Stomach smooth muscle (tissue), 2 donors: ENCODE measurements at regions not wholly inside any gene's neighbourhood (a gene's known extent, or its start where the extent isn't known, plus 50 kb on each side); places are given as distances from the start of the nearest gene placed in this dataset.

Source experiments
- H3K27ac ChIP-seq: one replicate; pipeline ENCODE4 v1.7.0; 2013; ENCODE audit warnings: mild to moderate bottlenecking, low read length, inconsistent platforms
- H3K27me3 ChIP-seq, 2 donors: one replicate each; pipeline ENCODE4 v1.7.0; 2013; ENCODE audit warnings: low read length in 2 of 2; ENCODE audit not compliant: insufficient read depth in 2 of 2, control insufficient read depth in 1 of 2
- H3K36me3 ChIP-seq, 2 donors: one replicate each; pipeline ENCODE4 v1.7.0; 2013; ENCODE audit warnings: low read length in 2 of 2; ENCODE audit not compliant: control insufficient read depth in 2 of 2, insufficient read depth in 2 of 2
- H3K4me1 ChIP-seq: one replicate; pipeline ENCODE4 v1.7.0; 2013; ENCODE audit warnings: low read length; ENCODE audit not compliant: control insufficient read depth, insufficient read depth
- H3K4me3 ChIP-seq, 2 donors: one replicate each; pipeline ENCODE4 v1.7.0; 2013; ENCODE audit warnings: low read length in 2 of 2
- H3K9ac ChIP-seq, 2 donors: one replicate each; pipeline ENCODE4 v1.7.0; 2013; ENCODE audit warnings: low read length in 2 of 2, mild to moderate bottlenecking in 1 of 2
- H3K9me3 ChIP-seq, 2 donors: one replicate each; pipeline ENCODE4 v1.7.0; 2013; ENCODE audit warnings: low read length in 2 of 2; ENCODE audit not compliant: control insufficient read depth in 2 of 2
- donor health status: healthy.
- donor health status: Pancreatic carcinoma.

DNA sequence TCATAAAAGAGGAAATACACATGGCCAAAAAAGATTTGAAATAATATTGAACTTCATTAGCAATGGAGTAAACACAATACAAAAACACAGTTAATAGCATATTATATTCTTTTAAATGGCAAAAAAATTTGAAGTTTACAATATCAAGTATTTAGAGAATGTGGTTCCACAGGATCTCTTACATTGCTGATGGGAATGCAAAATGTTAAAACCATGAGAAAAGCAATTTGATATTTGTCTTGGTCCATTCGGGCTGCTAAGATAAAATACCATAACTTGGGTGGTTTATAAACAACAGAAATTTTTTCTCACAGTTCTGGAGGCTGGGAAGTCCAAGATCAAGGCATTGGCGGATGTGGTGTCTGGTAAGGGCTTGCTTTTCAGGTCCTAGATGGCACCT, 154.0 kb upstream of the PLN start:
- Histone ChIP-seq H3K9ac (no peak overlapping the region), H3K36me3 (no peaks in the 10 kb centered on the region), H3K4me3 (no peak overlapping the region), H3K27ac (no peak overlapping the region), H3K4me1 (no peaks in the 10 kb centered on the region), H3K9me3 (no peaks in the 10 kb centered on the region), H3K27me3 (no peaks in the 10 kb centered on the region)

DNA sequence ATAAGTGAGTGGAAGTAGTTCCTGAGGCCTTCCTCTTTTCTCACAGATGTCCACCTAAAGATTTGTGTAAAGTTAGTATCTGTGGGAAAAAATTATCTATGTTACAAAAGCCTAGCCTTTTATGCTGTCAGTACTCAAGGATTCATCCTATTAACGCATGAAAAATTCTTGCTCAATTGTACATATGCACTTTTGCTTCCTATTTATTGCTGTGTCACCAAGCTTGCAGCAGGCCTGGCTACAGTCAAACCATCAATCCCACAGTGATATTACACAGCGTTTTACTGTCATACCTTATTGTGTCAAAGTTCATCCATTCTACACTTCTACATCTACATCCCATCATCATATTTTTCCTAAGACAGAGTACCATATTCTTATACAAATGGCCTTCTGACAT, 151.1 kb upstream of the PLN start:
- Histone ChIP-seq H3K27ac (no peak overlapping the region), H3K9me3 (no peaks in the 10 kb centered on the region), H3K27me3 (no peaks in the 10 kb centered on the region), H3K36me3 (no peaks in the 10 kb centered on the region), H3K9ac (no peak overlapping the region), H3K4me3 (no peak overlapping the region), H3K4me1 (no peaks in the 10 kb centered on the region)

DNA sequence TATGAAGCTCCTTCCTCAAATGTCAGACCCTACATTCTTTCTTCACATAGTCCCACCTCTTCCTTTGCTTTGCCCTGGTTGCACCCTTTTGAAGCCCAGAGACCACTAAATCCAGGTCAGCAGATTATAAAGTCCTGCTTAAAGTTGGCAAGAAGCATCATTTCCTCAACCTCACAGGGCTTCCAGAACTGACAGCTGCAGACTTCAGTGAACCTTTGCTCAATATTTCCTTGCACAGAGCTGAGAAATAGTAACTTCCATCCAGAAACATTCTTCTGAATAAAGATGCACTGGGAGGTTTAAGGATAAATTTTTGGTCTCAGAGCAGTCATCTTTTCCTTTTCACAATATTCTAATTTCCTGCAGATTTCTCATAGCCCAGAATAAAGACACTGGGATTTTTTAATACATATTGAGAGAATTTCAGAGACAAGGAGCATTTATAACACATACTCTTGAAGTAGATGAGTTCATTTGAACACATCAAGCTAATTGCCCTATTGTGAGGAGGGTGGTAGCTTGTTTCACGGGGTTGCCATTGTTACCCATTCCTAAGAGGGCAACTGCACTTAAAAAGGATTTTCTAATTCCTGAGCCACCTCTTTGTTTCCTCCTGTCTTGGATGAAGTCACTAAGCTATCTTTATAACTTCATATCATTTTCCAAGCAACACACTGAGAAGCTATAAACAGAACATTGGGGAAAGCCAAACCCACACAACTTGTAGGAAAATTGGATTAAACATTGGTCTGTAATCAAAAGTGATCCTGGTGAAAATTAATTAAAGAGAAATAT, 150.2 kb upstream of the PLN start:
- Histone ChIP-seq H3K9me3 (no peaks in the 10 kb centered on the region), H3K36me3 (no peaks in the 10 kb centered on the region), H3K4me1 (no peaks in the 10 kb centered on the region), H3K9ac (no peak overlapping the region), H3K27ac (no peak overlapping the region), H3K4me3 (no peak overlapping the region), H3K27me3 (no peaks in the 10 kb centered on the region)

DNA sequence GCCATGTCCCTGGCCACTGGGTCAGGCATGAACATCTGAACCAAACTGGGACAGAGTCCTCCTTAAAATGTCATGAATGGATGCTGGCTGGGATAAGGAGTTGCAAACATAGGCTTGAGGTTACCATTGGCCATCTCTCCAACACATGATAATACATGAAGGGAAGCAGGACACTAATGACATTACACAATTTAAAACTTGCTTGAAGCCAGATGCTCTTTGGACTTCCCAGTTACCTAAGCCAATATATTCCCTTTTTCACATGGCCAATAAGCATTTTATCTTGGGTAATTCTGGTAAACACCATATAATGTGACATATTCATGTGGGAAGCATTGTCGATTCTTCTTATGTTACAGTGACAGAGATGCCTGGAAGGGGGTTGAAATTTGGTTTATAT, 148.0 kb upstream of the PLN start:
- H3K27me3 ChIP-seq, result no peaks in the 10 kb centered on the region
- no peak overlapping the region for H3K27ac ChIP-seq
- no peaks in the 10 kb centered on the region for H3K4me1 ChIP-seq
- H3K36me3 ChIP-seq, result no peaks in the 10 kb centered on the region
- no peak overlapping the region for H3K4me3 ChIP-seq
- peaks cover 0 to 2% of the 10 kb centered on the region in 2 donors for H3K9me3 ChIP-seq
- H3K9ac ChIP-seq, result no peak overlapping the region

DNA sequence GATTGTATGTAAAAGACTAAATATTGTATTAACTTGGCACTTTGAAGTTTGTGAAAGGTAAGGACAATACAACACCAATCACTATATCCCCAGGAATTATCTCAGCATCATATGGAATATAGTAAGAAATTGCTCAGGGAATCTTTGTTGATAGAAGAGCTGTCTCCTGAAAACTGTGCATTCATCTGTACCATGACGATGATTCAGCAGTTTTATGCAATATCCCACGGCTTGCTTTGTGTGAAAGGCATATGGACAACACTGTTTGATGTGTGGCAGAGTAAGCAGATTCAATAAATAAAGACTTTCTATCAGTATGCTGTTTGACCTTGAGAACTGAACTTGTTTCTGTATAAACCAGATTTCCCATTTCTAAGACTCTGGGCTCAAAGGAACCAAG, 147.5 kb upstream of the PLN start:
- H3K27ac ChIP-seq, result no peak overlapping the region
- H3K9ac ChIP-seq, result no peak overlapping the region
- no peaks in the 10 kb centered on the region for H3K4me1 ChIP-seq
- H3K4me3 ChIP-seq, result no peak overlapping the region
- no peaks in the 10 kb centered on the region for H3K36me3 ChIP-seq
- H3K27me3 ChIP-seq, result no peaks in the 10 kb centered on the region
- H3K9me3 ChIP-seq, result peaks cover 0 to 2% of the 10 kb centered on the region in 2 donors

DNA sequence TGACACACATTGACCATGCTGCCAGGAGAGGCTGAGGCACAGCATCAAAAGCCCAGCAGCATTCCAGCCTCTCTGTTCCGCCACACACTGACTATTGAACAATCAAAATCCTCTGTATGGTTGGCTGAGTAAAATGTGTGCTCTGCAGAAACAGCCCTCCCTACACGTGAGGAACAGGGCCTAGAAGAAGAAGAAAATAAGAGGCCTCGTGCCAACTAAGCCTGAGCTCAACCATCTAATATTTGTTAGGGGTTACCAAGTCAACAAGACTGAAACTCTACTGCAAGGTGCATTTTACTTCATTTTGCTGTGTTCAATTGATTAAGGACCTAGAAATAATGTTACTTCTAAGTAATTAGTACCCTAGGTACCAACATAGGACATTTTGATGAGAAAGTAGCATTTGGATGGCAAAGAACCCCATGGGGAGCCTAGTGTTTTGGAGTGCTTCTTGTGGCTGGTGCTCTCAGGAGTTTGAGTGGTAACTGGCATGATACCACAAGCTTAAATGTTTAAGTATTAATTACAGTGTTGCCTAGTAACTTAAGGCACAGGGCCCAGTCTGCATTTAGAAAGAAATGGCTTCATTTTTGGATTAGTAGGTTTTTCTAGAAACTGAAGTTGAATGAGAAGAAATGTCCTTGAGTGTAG, 146.6 kb upstream of the PLN start:
- Histone ChIP-seq H3K36me3 (no peaks in the 10 kb centered on the region), H3K9me3 (peaks cover 0 to 2% of the 10 kb centered on the region in 2 donors), H3K9ac (no peak overlapping the region), H3K27ac (peak overlapping the region; percentile 3), H3K4me1 (no peaks in the 10 kb centered on the region), H3K27me3 (no peaks in the 10 kb centered on the region), H3K4me3 (no peak overlapping the region)

DNA sequence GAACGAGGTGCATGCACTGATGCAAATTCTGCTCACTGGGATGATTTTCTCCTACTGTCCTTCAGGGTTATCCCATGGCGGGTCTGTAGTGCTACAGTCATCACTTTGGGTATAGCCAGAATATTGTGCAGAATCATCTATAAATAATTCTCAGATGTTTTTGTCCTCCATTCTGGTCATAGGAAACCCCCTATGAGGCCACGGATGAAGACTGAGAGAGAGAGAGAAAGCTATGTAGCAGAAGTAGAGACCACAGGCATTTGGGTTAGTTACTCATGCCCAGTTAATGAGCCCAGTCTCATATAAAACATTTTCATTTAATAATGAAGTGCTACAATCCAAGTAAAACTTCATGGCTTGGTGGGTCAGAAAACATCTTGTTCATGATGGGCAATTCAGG, 145.1 kb upstream of the PLN start:
- peaks cover 0 to 2% of the 10 kb centered on the region in 2 donors for H3K9me3 ChIP-seq
- H3K27ac ChIP-seq, result no peak overlapping the region
- no peaks in the 10 kb centered on the region for H3K36me3 ChIP-seq
- H3K4me3 ChIP-seq, result no peak overlapping the region
- no peak overlapping the region for H3K9ac ChIP-seq
- no peaks in the 10 kb centered on the region for H3K27me3 ChIP-seq
- H3K4me1 ChIP-seq, result no peaks in the 10 kb centered on the region

DNA sequence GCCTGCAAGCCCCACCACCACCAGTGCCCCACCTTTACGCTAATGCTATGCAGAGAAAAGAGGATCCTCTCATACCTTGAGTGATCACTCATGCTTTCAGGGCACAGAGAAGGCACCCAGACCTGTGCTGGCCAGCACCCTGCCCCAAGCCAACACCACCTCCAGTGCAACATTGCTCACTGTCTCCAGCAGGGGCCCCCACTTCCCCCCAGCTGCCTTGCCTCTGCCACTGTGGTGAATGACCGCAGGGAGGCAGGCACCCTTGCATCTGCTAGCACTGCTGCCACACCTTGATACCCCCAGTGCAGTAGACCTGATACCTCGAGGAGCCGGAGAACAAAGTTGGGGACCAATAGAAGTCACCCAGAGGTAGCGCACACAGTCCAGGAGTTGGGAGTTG, 139.2 kb upstream of the PLN start:
- no peak overlapping the region for H3K27ac ChIP-seq
- no peaks in the 10 kb centered on the region for H3K36me3 ChIP-seq
- no peaks in the 10 kb centered on the region for H3K27me3 ChIP-seq
- H3K9ac ChIP-seq, result no peak overlapping the region
- no peaks in the 10 kb centered on the region for H3K4me1 ChIP-seq
- no peak overlapping the region for H3K4me3 ChIP-seq
- H3K9me3 ChIP-seq, result no peaks in the 10 kb centered on the region

DNA sequence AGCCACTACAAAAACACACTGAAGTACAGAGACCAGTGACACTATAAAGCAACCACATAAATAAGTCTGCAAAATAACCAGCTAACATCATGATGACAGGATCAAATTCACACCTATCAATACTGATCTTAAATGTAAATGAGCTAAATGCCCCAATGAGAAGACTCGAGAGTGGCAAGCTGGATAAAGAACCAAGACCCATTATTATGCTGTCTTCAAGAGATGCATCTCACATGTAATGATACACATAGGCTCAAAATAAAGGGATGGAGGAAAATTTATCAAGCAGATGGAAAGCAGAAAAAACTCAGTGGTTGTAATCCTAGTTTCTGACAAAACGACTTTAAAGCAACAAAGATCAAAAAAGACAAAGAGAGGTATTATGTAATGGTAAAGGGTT, 138.1 kb upstream of the PLN start:
- H3K9ac ChIP-seq, result no peak overlapping the region
- H3K9me3 ChIP-seq, result no peaks in the 10 kb centered on the region
- H3K36me3 ChIP-seq, result no peaks in the 10 kb centered on the region
- H3K27me3 ChIP-seq, result no peaks in the 10 kb centered on the region
- no peaks in the 10 kb centered on the region for H3K4me1 ChIP-seq
- H3K27ac ChIP-seq, result no peak overlapping the region
- no peak overlapping the region for H3K4me3 ChIP-seq
